ENCODE measurements at regions not wholly inside any gene's neighbourhood (a gene's known extent, or its start where the extent isn't known, plus 50 kb on each side); places are given as distances from the start of the nearest gene placed in this dataset.
"Not testable (repeated sequence)": the region's sequence is repeated elsewhere in the genome, so short reads cannot be mapped to it uniquely, and the experiment has no call there.

DNA sequence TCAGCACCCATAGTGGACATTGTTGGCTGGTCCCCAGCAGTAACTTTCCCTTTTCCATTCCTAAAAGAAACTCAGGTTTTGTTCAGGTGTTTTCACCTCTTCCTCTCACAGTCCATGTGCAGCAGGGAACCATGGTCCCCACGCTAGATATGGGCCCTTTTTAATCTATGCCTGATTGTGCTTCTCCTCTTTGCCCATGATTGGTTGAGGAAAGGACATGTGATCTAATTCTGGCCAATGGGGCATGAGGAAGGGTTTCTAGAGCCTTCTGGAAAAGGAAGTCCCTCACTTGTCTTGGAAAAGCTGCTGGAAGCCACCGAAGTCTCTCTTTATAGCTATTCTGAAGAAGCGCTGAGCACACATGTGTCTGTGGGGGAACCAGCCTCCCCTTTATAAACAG lies 330.7 kb downstream of the ACTR3B start:
- no peak for DNase-seq
- Mint-ChIP-seq H3K9me3 (peaks cover 7 to 32% of the 10 kb centered on the region in 2 donors), H3K4me3 (no peak overlapping the region), H3K36me3 (ENCODE audit: insufficient read depth) (peaks cover 3% of the 10 kb centered on the region), H3K4me1 (ENCODE audit: low read depth in 2 of 2) (no peaks in the 10 kb centered on the region), H3K27ac (no peak overlapping the region), H3K27me3 (peaks cover 7 to 11% of the 10 kb centered on the region in 2 donors)
- no peak for ATAC-seq (replicated peaks)

DNA sequence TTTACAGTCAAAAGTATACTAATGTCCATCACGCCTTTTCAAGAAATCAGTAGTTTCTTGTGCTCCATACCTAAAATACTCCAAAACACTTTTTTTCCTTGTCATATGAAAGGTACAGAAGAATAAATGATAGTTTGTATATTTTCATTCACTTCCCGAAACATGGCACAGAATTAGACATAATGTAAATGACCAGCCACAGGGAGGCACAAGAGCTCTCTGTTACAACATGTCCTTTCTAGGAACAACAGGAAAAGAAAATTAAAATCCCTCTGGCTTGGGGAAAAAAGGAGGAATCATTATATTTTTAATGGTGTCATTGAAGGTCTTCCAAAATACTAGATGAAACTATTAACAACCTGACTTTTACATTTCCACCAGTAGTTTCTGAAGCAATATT lies 331.2 kb downstream of the ACTR3B start:
- Mint-ChIP-seq H3K27ac (no peak overlapping the region), H3K4me3 (no peak overlapping the region), H3K4me1 (ENCODE audit: low read depth in 2 of 2) (no peaks in the 10 kb centered on the region), H3K36me3 (ENCODE audit: insufficient read depth) (peaks cover 3% of the 10 kb centered on the region), H3K27me3 (peaks cover 6 to 7% of the 10 kb centered on the region in 2 donors), H3K9me3 (peaks cover 7 to 26% of the 10 kb centered on the region in 2 donors)
- no peak for DNase-seq
- ATAC-seq (replicated peaks): no peak

DNA sequence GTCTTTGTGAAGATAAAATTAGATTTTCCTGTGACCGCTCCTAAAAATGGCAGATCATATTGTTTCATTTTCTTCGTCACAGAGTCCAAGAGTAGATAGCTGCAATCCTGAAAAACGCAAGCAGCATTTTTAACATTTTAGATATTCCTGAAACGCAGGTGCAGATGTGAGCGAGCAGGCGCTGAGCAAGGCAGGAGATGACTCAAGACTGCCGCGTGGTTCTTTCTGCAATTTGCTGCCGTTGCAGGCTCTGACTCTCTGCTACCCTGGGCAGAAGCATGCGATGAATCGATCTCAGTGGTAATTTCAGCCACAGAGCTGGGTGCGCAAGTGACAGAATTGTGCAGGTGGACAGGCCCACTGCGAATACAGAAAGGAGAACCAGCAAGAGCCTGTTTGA lies 331.9 kb downstream of the ACTR3B start:
- H3K4me1 Mint-ChIP-seq (ENCODE audit: low read depth in 2 of 2): no peaks in the 10 kb centered on the region
- H3K27me3 Mint-ChIP-seq: no peaks in the 10 kb centered on the region
- DNase-seq: no peak
- peaks cover 7 to 19% of the 10 kb centered on the region in 2 donors for H3K9me3 Mint-ChIP-seq
- no peak for ATAC-seq (replicated peaks)
- peaks cover 3% of the 10 kb centered on the region for H3K36me3 Mint-ChIP-seq (ENCODE audit: insufficient read depth)
- no peak overlapping the region for H3K4me3 Mint-ChIP-seq
- H3K27ac Mint-ChIP-seq: no peak overlapping the region

DNA sequence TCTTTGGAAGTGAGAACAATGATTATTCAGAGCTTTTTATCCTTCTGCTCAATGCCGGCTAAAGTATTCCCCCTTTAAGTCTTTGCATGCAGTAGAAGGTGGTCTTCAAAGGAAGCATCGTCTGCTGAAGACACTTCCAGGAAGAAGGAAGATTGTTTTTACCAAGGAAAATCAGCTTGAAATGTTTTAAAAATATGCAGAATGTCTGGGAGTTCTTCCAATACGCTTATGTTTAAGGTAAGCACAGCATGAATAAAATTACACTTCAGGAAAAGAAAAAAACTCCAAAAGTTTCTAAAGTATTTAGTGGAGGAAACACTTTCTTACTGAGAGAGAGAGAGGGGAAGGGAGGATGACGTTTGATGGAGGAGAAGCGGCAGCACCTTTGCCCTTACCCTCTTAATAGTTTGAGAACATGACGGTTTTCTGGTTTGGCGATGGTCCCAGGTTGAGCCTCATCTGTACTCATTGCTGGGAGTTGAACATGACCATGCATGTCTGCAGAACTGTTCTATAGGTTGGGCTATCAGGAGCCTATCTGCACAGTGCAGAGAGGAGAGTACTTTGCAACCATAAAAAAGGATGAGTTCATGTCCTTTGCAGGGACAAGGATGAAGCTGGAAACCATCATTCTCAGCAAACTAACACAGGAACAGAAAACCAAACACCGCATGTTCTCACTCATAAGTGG lies 338.1 kb downstream of the ACTR3B start:
- Mint-ChIP-seq H3K4me3 (no peak overlapping the region), H3K9me3 (peaks cover 9 to 20% of the 10 kb centered on the region in 2 donors), H3K27me3 (no peaks in the 10 kb centered on the region)

DNA sequence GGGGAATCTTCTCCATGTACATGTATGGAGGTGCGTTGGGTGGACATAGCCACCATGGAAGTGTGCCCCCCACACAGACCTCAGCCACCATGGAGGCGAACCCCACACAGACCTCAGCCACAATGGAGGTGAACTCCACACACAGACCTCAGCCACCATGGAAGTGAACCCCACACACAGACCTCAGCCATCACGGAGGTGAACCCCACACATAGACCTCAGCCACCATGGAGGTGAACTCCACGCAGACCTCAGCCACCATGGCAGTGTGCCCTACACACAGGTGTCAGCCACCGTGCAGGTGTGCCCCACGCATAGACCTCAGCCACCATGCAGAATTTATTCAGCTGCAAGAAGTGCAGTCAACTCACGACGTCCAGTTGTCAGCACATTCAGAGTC lies 339.7 kb downstream of the ACTR3B start:
- H3K27me3 Mint-ChIP-seq: no peaks in the 10 kb centered on the region
- H3K4me1 Mint-ChIP-seq (ENCODE audit: low read depth in 2 of 2): no peaks in the 10 kb centered on the region
- H3K9me3 Mint-ChIP-seq: peaks cover 7 to 15% of the 10 kb centered on the region in 2 donors
- ATAC-seq (replicated peaks) (no peak), DNase-seq (no peak)
- H3K4me3 Mint-ChIP-seq: no peak overlapping the region
- no peaks in the 10 kb centered on the region for H3K36me3 Mint-ChIP-seq (ENCODE audit: insufficient read depth)
- no peak overlapping the region for H3K27ac Mint-ChIP-seq

More for the DNA sequence above, 338.1 kb downstream of the ACTR3B start:
- Mint-ChIP-seq H3K4me1 (ENCODE audit: low read depth in 2 of 2) (no peaks in the 10 kb centered on the region), H3K36me3 (ENCODE audit: insufficient read depth) (no peaks in the 10 kb centered on the region), H3K27ac (no peak overlapping the region)
- ATAC-seq (replicated peaks) (no peak), DNase-seq (no peak)

DNA sequence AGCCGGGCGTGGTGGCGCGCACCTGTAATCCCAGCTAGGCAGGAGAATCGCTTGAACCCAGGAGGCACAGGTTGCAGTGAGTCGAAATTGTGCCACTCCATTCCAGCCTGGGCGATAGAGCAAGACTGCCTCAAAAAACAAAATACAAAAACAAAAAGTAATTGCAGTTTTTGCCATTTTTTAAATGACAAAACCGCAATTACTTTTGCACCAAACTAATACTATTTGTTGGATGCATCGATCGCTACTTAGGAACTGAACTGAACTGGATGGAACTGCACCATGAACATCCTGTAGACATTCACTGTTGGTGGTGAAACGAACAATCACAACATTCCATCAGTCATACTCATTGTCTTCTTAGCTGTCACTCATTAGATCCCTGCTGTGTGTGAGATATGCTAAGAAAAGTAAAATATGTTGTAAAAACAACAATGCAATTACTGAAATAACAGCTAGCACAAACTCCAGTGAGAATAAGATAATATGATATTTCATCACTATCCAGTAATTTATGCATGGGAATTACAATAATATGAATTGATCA lies 341.2 kb downstream of the ACTR3B start:
- ATAC-seq (replicated peaks) (no peak), DNase-seq (no peak)
- Mint-ChIP-seq H3K9me3 (peaks cover 7% of the 10 kb centered on the region in 2 donors), H3K27me3 (no peaks in the 10 kb centered on the region), H3K4me3 (no peak overlapping the region), H3K36me3 (ENCODE audit: insufficient read depth) (no peaks in the 10 kb centered on the region), H3K27ac (no peak overlapping the region), H3K4me1 (ENCODE audit: low read depth in 2 of 2) (no peaks in the 10 kb centered on the region)

DNA sequence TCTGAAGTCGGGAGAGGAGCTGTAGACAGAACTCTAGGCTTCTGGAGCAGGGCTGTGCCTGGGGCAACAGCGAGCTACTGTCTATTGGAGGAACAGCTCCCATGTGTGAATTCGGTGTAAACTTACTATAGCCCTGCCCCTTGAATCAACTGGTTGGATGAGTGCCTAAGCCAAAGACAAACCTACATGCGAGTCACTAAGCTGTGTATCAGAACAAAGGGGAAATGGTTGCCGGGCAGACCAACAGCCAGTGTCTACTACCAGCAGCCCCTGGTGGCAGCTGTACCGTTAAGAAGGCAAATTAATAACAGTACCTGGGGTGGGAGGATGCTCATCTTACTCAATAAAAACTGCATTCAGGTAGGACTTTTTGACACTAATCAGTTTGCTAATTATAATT lies 343.6 kb downstream of the ACTR3B start:
- DNase-seq (no peak), ATAC-seq (replicated peaks) (no peak)
- H3K27me3 Mint-ChIP-seq: no peaks in the 10 kb centered on the region
- H3K9me3 Mint-ChIP-seq: peaks cover 7% of the 10 kb centered on the region in 2 donors
- H3K4me3 Mint-ChIP-seq: no peak overlapping the region
- no peaks in the 10 kb centered on the region for H3K4me1 Mint-ChIP-seq (ENCODE audit: low read depth in 2 of 2)
- H3K36me3 Mint-ChIP-seq (ENCODE audit: insufficient read depth): no peaks in the 10 kb centered on the region
- no peak overlapping the region for H3K27ac Mint-ChIP-seq

DNA sequence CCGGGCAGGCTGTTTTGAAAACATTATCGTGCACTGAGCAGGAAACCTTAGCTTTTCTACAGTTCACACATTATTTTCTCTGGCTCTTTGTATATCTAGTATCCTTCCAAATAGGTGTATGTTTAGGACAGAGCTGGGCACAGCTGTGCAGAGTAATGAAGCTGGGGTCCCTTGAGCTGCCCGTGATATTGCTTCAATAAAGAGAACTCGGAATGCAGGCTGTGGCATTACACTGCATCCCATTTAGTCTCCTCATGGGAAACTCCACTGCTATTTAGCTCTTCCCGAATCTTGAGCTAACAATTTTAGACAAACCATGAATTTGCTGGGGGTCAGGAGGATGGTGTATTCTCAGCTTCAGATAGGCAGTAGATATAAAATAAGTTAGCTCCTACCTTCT lies 348.3 kb downstream of the ACTR3B start:
- Mint-ChIP-seq H3K36me3 (ENCODE audit: insufficient read depth) (no peaks in the 10 kb centered on the region), H3K27me3 (no peaks in the 10 kb centered on the region), H3K4me1 (ENCODE audit: low read depth in 2 of 2) (no peaks in the 10 kb centered on the region), H3K9me3 (peaks cover 9 to 19% of the 10 kb centered on the region in 2 donors), H3K27ac (no peak overlapping the region), H3K4me3 (no peak overlapping the region)
- no peak for DNase-seq
- ATAC-seq (replicated peaks): no peak

DNA sequence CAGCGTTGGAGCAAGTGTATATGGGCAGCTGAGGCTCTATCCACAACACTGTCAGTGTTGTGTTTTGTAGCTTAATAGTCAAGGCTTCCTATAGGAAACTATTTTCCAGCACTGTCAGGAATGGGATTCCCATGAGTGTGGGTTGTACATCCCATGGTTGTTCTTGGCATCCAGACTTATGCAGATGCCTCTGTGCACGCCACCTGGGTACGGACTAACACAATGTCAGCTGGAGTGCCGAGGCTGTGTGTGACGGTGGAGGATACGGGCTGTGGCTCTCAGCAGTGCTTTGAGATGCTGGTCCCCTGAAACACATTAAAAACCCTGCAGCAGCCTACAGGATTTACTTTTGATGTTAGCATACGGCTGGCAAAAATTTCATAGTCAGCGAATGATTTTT lies 350.0 kb downstream of the ACTR3B start:
- DNase-seq (no peak), ATAC-seq (replicated peaks) (no peak)
- Mint-ChIP-seq H3K4me1 (ENCODE audit: low read depth in 2 of 2) (no peaks in the 10 kb centered on the region), H3K9me3 (peaks cover 9 to 25% of the 10 kb centered on the region in 2 donors), H3K27me3 (no peaks in the 10 kb centered on the region), H3K36me3 (ENCODE audit: insufficient read depth) (no peaks in the 10 kb centered on the region), H3K27ac (no peak overlapping the region), H3K4me3 (no peak overlapping the region)

DNA sequence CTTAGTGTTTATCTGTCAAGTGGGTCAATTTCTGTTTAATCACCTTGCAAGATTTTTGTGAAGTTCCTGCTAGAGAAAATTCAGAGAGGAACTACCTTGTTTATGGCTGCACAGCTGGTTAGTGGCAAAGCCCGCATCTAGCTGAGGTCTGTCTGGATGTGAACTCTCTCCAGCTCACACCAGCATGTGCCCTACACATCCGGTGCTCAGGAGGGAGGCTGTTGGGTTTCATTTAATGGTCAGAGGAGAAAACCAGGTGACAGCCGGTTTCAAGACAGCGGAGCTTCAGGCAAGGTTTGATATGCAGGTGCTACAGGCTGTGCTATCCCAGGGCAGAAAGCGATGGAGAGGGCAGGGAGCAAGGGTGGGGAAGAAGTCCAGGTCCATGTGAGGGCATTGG lies 351.1 kb downstream of the ACTR3B start:
- Mint-ChIP-seq H3K27me3 (no peaks in the 10 kb centered on the region), H3K4me1 (ENCODE audit: low read depth in 2 of 2) (no peaks in the 10 kb centered on the region), H3K9me3 (peaks cover 7 to 25% of the 10 kb centered on the region in 2 donors), H3K27ac (no peak overlapping the region), H3K4me3 (no peak overlapping the region), H3K36me3 (ENCODE audit: insufficient read depth) (no peaks in the 10 kb centered on the region)
- DNase-seq: no peak
- ATAC-seq (replicated peaks): no peak

DNA sequence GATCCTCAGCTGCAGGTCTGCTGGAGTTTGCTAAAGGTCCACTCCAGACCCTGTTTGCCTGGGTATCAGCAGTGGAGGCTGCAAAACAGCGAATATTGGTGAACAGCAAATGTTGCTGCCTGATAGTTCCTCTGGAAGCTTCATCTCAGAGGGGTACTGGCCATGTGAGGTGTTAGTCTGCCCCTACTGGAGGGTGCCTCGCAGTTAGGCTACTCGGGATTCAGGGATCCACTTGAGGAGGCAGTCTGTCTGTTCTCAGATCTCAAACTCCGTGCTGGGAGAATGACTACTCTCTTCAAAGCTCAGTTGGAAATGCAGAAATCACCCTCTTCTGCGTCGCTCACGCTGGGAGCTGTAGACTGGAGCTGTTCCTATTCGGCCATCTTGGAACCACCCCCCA lies 362.7 kb downstream of the ACTR3B start:
- peaks cover 5 to 12% of the 10 kb centered on the region in 2 donors for H3K9me3 Mint-ChIP-seq
- not testable (repeated sequence) for DNase-seq; H3K27ac Mint-ChIP-seq; ATAC-seq (replicated peaks); H3K36me3 Mint-ChIP-seq (ENCODE audit: insufficient read depth); H3K4me3 Mint-ChIP-seq; H3K27me3 Mint-ChIP-seq; H3K4me1 Mint-ChIP-seq (ENCODE audit: low read depth in 2 of 2)

DNA sequence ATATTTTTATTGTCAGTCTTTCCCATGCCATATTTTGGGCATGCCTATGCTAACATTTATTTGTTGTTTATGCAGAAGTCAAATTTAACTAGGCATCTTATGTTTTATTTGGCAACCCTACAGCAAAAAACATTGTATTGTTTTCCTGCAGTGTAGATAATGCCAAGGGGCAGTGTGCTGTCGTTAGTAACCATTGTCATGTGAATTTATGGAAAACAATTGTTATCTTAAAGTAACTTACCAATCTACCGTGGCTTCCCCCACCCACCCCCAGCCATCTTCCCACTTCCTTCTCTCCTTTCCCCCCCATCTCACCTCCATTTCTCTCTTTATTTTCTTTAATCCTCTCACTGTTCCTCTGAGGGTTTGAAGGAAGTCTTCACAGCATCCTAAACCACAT lies 370.5 kb downstream of the ACTR3B start:
- Mint-ChIP-seq H3K4me1 (ENCODE audit: low read depth in 2 of 2) (no peaks in the 10 kb centered on the region), H3K27ac (no peak overlapping the region), H3K9me3 (peaks cover 10 to 32% of the 10 kb centered on the region in 2 donors)

DNA sequence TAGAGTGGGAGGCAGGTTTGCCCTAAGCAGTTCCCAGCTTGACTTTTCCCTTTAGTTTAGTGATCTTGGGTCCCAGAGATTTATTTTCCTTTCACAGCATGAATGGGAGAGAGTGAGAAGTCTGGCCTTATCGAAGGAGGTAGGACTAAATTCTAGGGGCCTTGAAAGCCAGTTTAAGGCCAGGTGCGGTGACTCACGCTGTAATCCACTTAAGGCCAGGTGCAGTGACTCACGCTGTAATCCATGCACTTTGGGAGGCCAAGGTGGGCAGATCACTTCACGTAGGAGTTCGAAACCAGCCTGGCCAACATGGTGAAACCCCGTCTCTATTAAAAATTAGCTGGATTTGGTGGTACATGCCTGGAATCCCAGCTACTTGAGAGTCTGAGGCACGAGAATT lies 392.2 kb downstream of the ACTR3B start:
- no peaks in the 10 kb centered on the region for H3K4me1 Mint-ChIP-seq (ENCODE audit: low read depth in 2 of 2)
- no peak for DNase-seq
- no peaks in the 10 kb centered on the region for H3K27me3 Mint-ChIP-seq
- ATAC-seq (replicated peaks): no peak
- H3K36me3 Mint-ChIP-seq (ENCODE audit: insufficient read depth): no peaks in the 10 kb centered on the region
- H3K9me3 Mint-ChIP-seq: peaks cover 7 to 19% of the 10 kb centered on the region in 2 donors
- H3K27ac Mint-ChIP-seq: no peak overlapping the region
- no peak overlapping the region for H3K4me3 Mint-ChIP-seq

More for the DNA sequence above, 370.5 kb downstream of the ACTR3B start:
- Mint-ChIP-seq H3K36me3 (ENCODE audit: insufficient read depth) (no peaks in the 10 kb centered on the region), H3K27me3 (no peaks in the 10 kb centered on the region), H3K4me3 (no peak overlapping the region)
- DNase-seq (no peak), ATAC-seq (replicated peaks) (no peak)

DNA sequence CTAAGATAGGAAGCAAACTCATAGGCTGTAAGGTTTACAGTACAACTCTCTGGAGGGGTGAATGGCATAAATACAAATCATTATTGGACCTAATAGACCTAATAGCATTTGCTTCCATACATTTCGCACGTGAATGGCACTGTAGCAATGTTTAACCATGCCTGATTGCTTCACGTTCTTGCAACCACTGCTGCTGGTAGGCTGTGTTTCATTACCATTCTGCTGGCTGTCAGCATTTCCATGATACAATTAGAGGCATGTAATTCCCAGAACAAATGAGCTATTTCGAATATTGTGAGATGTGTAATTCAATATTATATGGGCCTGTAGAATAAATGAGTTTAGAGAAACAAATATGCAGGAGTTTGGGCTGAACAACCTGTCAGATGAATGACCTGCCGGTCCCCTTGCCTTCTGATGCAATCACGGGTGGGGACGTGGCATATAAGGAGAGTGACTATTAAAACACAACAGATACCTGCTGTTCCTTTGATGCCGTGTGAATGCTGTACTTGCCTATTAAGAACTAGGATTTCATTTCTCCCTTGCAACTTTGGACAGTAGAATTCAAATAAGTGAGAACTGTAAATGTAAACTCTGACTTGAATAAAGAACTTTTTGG lies 393.4 kb downstream of the ACTR3B start:
- Mint-ChIP-seq H3K27ac (no peak overlapping the region), H3K27me3 (no peaks in the 10 kb centered on the region), H3K9me3 (peaks cover 4 to 21% of the 10 kb centered on the region in 2 donors), H3K4me3 (no peak overlapping the region), H3K4me1 (ENCODE audit: low read depth in 2 of 2) (no peaks in the 10 kb centered on the region), H3K36me3 (ENCODE audit: insufficient read depth) (no peaks in the 10 kb centered on the region)
- ATAC-seq (replicated peaks): no peak
- no peak for DNase-seq

Measured in effector memory CD8-positive, alpha-beta T cell (primary cell).